ENCODE measurements at regions not wholly inside any gene's neighbourhood (a gene's known extent, or its start where the extent isn't known, plus 50 kb on each side); places are given as distances from the start of the nearest gene placed in this dataset.
"Not testable (repeated sequence)": the region's sequence is repeated elsewhere in the genome, so short reads cannot be mapped to it uniquely, and the experiment has no call there.

DNA sequence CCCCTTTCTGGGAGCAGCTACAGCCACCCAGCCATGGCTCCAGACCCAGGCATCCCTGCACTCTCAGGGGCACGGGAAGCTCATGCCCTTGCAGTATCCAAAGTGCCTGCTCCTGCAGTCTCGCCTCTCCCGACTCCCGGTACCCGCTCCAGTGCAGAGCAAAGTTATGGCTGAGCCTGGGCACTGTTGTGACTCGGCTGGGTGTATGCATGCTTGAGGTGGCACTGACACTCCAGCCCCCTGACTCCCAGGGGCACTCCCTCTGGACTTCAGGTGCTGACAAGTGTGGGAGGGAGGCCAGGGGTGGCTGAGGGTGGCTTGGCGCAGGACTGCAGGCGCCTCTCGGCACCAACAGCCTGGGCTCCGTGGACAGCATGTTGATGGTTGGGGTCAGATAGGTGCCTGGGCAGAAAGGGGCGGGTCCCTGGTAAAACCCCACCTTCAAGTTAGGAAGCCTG, 580.1 kb upstream of the ADGRL2 start:
- no peak for DNase-seq (ENCODE audit: low spot score)

DNA sequence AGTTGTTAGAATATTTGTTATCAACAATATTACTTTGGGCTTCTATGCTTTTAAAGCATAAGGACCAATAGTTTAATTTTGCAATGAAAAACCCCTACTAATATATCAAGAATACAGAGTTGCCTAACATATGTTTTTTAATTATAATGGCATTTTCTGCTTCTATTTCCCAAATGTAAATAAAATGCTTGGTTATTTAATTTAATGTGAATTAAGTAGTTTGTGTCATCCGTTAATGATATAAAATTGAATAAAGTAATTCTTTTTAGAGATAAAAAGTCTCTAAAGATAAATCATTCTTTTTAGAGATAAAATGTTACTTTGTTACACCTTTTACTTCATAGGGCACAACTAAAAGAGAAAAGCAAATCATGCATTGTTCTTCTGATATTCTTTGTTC, 583.7 kb upstream of the ADGRL2 start:
- DNase-seq (ENCODE audit: low spot score), result no peak

DNA sequence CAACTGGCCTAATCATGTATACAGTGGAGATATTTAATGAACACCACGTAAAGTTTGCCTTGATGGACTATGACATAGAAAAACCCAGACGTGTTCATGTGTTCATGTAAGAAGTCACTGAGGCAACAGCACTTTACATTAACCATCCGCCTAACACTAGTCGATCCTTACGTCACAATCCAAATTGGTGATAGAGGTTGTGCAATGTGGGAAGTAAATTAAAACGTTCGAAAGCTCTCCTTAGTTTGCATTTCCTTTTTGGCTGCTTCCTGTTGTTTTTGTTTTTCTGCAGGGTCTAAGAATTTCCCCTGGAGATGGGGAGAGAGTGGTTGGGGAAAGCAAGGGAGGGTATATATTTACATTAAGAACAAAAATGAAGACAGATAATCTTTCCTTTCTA, 587.5 kb upstream of the ADGRL2 start:
- no peak for DNase-seq (ENCODE audit: low spot score)

DNA sequence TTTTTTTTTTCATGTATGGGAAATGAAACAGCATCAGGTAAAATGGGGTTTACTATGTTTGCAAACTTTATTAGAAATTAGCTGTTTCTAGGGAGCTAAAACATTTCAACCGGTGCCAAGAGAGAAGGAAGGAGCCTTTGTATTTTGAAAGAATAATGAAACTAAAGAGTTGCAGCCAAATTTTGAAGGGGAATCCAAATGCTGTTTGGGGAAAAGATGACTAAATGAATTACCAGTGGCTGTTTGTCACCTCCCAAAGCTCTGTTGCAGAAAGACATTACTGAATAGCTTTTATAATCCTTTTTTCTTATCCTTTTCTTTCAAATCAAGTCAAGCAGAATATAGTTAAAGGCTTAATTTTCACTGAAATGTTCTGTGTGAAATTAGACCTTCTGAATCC, 591.3 kb upstream of the ADGRL2 start:
- DNase-seq (ENCODE audit: low spot score), result no peak

DNA sequence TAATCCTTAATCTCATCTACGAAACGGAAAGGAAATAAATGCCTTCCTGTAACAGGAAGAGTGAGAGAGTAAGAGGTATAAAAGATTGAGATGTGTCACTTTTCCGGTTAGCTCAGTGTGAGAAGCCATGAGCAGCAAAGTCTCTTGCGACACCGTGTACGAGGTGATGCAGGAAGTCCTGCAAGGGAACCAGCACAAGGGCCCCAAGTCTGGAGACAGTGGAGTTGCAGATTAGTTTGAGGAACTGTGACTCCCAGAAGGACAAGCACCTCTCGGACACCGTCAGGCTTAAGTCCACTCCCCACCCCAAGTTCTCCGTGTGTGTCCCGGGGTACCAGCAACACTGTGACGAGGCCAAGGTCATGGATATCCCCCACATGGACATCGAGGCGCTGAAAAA, 592.3 kb upstream of the ADGRL2 start:
- no peak for DNase-seq (ENCODE audit: low spot score)

DNA sequence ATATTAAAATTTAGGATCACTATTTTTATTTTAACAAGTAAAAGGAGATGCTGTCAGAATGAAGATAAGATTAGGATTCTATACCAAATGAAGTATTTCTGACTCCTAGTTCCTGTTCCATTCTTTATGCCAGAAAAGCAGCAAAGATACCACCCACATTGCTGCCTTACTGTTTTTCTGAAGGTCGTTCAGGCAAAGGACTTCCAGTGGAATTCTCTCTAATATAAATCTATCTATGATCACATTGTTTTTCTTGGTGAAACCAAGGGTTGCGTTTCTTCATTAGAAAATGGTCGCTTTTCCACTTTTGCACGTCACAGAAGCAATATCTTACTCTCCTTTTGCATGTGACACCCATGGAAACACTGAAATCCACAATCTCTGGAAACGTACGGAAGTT, 594.8 kb upstream of the ADGRL2 start:
- no peak for DNase-seq (ENCODE audit: low spot score)

DNA sequence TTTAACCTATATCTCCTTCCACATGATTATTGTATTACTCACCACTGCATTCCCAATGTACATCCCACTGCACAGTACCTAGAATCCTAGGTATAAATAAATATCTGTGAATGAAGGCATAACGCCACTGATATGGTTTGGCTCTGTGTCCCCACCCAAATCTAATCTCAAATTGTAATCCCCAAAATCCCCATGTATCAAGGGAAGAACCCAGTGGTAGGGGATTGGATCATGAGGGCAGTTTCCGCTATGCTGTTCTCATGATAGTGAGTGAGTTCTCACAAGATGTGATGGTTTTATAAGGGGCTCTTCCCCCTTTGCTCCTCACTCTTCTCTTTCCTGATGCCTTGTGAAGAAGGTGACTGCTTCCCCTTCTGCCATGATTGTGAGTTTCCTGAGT, 599.0 kb upstream of the ADGRL2 start:
- DNase-seq (ENCODE audit: low spot score), result no peak

DNA sequence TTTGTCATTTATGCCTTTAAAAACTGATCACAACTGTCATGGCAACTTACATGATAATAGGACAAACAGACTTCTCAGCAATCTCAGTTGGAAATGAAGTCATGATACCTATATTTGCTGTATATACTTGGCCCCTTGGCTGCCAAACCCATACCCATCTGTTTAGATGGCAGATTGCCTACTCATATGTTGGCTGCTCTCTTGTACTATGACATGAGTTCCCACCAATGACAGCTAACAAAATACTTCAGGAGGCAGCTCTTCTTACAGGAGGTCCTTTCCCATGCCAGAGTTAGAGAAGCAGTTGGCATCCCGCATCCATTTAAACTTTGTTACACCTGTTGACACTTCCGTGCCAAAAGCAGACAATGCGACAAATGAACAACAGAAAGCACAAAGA, 603.1 kb upstream of the ADGRL2 start:
- no peak for DNase-seq (ENCODE audit: low spot score)

DNA sequence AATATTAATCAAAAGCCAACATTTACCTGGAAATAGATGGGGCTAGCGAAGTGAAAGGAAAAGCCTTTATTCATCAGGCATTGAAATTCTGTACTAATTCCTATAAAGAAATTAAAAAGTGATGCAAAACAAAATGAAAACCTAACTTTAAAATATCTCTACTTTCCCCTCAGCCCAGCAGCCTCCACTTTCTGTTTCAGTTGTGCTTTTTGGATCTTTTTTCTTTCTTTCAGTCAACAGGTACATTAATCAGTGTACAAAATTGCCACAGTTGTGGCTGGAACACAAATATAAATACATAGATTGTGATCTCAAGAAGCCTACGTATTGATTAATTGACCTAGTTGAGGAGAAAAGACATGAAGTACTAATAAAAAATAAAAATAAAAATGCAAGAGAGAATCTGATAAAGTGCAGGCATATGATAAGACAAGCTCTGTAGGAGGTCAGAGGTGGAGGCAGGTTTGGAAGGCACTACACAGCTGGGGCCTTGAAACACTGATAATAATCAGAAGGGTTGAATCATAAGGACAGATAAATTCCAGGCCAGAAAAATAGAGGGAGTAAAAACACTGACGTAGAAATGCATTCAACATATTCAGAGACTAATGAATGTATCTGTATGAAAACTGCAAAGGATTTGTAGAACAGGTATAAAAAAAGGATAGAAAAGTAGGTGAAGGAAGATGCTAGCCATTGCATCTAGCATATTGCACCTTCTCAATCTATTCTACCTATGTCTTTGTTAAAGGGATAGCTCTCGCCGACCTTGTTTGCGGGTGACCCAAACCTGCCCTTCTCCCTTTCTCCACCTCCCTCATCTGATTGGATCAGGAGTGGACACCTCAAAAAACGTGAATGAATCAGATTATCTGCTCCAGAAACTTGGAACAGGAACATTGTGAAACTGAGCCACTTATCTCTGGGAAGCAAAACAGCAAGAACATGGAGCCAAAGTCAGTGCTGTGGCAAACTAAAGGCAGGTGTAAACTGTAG, 607.8 kb upstream of the ADGRL2 start:
- DNase-seq (ENCODE audit: low spot score), result no peak

DNA sequence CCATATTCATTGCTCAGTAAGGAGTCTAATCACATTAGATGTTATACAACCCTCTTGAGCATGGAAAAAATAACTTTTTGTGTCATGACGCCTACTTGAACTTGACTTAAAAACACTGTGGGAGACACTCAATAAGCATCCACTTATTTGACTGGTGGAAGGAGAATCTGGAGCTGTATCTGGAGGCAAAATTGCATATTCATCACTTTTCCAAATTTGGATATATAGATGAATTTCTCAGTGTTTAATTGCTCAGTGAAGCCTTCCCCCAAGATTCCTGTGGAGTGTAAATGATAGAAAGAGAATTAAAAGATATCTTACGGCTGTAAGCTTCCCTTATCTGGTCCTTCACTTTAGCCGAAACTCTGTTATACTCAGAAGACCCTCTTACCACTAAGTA, 610.7 kb upstream of the ADGRL2 start:
- DNase-seq (ENCODE audit: low spot score), result no peak

DNA sequence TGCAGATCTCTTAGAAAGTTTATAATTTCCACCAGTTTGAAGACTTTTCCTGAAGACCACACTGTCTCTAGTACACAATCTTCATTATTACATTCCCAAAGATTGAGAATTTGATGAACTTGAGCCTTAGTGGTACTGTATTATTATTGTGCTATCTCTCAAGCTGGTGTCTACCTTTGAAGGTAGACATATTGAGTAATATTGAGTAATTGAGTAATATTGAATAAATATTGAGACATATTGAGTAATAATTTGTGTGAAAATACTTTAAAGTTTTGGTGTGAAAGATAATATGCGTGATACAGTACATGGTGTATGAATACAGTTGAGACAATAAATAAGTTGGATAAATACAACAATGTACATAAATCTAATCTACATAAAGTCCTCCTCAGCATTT, 613.1 kb upstream of the ADGRL2 start:
- no peak for DNase-seq (ENCODE audit: low spot score)

DNA sequence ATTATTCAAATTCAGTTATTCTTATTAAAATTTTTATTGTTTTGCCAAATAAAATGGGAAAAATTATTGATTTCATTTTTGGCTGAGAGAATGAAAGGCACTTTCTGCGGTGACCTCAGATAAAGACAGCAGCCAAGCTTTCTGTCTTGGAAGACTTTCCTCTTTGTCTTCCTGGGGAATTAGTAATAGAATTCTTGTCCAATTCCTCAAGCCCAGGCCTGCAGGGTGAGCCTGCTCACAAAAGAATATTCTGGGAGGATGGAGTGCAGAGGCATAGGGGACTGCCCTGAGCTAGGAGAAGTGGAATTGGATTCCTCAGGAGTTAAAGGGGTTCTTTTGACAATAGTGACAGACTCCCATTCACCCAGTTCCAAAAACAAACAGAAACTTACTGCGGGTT, 614.5 kb upstream of the ADGRL2 start:
- DNase-seq (ENCODE audit: low spot score), result no peak

DNA sequence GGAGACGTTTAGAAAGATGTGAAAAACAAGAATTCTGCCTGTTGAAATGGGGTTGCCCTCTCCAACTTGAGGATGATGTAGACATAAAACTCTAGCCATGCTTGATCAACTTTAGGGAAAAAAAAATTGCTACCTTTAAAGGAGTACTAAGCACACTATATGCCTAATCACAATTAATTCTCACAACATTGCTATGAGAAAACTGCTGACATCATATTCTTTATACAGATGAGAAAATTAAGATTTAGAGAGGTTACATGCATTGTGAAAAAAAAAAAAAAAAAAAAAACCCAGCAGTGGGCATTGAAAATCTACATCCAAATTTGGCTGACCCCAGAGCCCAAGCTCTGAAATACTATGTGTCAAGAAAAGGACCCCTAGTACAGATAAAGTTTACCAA, 617.2 kb upstream of the ADGRL2 start:
- no peak for DNase-seq (ENCODE audit: low spot score)

DNA sequence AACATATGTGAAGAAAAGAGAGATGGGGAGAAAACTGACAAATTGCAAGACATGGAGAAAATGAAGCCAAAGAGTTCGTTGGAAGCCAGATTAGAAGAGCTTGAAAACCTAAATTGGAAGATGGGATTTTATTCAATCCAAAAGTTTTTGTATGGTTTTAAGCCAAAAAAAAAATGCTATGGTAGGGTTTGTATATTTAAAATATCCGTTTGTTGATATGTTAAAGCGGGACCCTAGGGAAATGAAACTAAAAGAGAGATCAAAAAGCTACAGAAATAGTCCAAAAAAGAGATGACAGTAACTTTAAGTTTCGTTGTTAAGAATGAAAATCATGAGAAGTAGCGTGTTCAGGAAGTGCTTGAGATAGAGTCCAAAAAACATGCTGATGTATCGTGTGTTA, 617.7 kb upstream of the ADGRL2 start:
- DNase-seq (ENCODE audit: low spot score), result no peak

DNA sequence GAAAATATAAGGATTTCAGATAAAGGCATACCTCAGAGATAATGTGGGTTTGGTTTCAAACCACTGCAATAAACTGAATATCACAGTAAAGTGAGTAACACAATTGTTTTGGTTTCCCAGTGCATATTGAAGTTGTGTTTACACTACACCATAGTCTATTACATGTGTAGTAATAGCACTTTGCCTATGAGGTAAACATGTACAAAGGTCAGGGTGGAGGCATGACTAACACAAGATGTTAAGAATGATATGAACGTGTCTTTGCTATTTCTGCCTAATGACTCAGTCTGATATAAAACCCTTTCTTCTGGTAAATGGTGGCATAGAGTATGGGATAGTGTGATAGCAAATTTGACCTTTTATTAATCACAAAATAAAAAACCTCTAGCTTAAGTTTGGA, 621.5 kb upstream of the ADGRL2 start:
- no peak for DNase-seq (ENCODE audit: low spot score)

DNA sequence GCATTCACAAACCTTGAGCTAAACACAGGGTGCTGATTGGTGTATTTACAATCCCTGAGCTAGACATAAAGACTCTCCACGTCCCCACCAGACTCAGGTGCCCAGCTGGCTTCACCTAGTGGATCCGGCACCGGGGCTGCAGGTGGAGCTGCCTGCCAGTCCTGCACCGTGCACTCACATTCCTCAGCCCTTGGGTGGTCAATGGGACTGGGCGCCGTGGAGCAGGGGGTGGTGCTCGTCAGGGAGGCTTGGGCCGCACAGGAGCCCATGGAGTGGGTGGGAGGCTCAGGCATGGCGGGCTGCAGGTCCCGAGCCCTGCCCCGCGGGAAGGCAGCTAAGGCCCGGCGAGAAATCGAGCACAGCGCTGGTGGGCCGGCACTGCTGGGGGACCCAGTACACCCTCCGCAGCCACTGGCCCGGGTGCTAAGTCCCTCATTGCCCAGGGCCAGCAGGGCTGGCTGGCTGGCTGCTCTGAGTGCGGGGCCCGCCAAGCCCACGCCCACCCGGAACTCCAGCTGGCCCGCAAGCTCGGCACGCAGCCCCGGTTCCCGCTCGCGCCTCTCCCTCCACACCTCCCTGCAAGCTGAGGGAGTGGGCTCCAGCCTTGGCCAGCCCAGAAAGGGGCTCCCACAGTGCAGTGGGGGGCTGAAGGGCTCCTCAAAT, 622.2 kb upstream of the ADGRL2 start:
- DNase-seq (ENCODE audit: low spot score), result not testable (repeated sequence)

DNA sequence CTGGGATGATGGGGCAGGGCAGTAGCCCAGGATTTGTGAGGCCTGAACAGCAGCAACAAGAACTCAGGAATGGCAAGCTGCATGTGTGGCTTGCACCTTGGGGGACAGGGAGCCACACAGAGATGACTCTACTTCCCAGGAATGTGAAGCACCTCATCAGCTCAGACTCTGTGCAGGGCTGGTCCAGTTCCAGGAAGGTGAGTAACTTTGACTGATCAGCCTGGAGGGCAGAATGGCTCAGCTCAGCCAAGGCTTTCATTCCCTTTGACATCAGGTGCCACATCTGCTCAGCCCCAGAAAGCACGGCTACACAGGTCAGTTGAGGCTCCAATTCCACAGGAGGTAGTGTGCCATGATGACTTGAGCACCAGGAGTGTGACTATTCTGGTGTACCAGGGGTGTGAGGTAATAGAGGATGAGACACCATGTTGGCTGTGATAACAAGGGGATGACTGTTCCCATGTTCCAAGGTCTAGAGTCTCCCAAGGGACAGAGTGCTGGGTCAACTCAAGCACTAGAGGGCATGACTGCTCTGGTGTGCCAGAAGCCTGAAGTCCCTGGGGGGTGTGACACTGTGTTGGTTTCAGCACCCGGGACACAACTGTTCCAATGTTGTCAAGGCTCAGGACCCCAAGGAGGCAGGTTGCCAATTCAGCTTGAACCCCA, 625.8 kb upstream of the ADGRL2 start:
- no peak for DNase-seq (ENCODE audit: low spot score)

DNA sequence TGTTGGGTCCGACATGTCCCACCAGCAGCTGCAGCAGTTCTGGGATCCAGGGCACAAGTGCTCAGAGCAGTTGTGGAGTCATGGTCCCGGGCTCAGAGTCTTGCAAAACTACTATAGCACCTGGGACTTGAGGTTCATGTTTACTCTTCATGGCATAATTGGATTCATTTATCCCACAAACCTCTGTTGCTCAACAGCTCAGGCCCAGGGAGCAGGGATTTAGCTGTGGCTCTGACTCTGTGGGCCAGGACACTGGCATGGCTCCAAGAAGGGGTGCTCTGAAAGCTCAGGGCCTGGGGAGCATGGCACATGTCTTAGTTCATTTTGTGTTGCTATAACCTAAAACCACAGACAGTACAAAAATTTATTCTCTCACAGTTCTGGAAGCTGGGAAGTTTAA, 626.7 kb upstream of the ADGRL2 start:
- no peak for DNase-seq (ENCODE audit: low spot score)

DNA sequence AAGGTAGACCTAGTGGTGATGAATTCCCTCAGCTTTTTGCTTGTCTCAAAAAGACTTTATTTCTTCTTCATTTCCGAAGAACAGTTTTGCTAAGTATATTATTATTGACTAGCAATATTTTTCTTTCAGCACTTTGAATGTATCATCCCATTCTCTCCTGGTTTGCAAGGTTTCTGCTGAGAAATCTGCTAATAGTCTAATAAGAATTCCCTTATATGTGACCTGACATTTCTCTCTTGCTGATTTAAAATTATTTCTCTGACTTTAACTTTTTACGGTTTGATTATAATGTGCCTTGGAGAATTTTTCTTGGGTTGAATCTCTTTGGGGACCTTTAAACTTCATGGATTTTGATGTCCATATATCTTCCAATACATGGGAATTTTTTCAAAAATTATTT, 628.3 kb upstream of the ADGRL2 start:
- DNase-seq (ENCODE audit: low spot score), result no peak

DNA sequence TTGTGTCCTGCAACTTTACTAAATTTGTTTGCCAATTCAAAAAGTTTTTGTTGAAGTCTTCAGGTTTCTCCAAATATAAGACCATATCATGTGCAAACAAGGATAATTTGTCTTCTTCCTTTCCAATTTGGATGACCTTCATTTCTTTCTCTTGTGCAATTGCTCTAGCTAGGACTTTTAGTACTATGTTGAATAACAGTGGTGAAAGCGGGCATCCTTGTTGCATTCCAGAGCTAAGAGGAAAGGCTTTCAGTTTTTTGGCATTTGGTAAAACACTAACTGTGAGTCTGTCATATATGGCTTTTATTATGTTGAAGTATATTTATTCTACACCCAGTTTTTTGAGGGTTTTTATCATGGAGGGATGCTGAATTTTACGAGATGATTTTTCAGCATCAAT, 630.0 kb upstream of the ADGRL2 start:
- no peak for DNase-seq (ENCODE audit: low spot score)

DNA sequence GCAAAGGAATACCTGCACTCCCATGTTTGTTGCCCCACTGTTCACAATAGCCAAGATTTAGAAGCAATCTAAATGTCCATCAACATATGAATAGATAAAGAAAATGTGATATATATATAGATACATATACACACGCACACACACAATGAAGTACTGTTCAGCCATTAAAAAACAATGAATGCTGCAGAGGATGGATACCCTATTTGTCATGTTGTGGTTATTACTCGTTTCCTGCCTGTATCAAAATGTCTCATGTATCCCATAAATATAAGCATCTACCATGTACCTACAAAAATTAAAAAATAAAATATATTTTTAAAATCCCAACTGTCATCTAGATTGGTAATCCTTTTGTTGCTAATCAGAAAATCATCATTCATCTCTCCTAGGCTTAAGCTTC, 634.8 kb upstream of the ADGRL2 start:
- DNase-seq (ENCODE audit: low spot score), result no peak

DNA sequence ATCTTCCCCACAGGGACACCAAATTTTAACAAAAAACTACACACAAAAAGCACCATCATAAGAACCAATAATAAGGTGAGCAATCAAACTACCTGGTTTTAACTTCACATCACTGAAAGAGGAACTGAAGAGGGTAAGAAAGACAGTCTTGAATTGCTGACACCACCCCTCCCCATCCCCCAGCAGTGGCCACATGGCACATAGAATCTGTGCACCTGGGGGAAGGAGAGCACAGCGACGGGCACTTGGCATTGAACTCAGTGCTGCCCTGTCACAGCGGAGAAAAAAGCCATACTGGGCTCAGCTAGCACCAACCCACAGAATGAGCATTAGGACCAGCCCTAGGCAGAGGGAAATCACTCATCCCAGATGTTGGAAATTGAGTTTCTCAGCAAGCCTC, 640.0 kb upstream of the ADGRL2 start:
- no peak for DNase-seq (ENCODE audit: low spot score)

DNA sequence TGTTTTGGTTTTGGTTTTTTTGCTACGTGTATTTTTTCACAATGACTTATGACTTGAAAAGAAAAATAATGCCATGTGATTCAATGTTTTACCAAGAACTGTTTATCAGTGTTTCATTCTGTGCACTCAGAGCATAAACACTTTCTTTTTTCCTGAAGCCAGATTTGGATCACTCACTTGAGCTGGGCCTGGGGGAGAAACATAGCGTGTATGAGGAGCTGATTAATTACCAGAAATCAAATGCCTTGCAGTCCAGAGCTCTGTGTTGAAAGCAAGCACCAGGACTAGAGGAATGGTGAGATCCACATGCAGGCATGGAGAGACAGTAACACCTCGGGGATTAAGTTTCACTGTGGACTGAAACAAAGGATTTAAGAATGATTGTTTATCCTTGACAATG, 642.1 kb upstream of the ADGRL2 start:
- no peak for DNase-seq (ENCODE audit: low spot score)
